ENCODE measurements at regions not wholly inside any gene's neighbourhood (a gene's known extent, or its start where the extent isn't known, plus 50 kb on each side); places are given as distances from the start of the nearest gene placed in this dataset.

DNA sequence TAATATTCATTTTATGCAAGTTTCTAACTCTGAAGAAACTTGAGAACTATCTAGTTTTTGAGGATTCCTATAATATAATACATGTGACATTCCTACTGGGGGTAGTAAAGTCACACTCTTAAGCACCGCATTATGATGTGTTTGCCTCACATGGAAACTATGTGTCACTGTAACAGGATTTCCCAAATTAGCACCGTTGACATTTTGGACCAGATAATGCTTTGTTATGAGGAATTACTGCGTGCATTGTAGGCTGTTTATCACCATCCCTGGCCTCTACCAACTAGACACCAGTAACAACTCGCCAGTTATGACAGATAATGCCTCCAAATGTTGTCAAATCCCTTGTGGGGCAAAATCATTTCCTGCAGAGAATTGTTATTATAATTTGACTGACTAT lies 267.8 kb downstream of the RAP2B start:
- no peaks in the 10 kb centered on the region for H3K36me3 ChIP-seq (replicated peaks in 1 of 2; ENCODE audit: control insufficient read depth in 1 of 2, insufficient read depth in 2 of 2, low read length in 2 of 2)
- H3K27ac ChIP-seq (ENCODE audit: low read depth in 1 of 2, low read length in 2 of 2), result no peak overlapping the region
- no peak for DNase-seq
- H3K27ac Mint-ChIP-seq, result no peak overlapping the region
- no peaks in the 10 kb centered on the region for H4K20me1 ChIP-seq (ENCODE audit: insufficient read depth, low read length)
- H3K4me3 ChIP-seq (replicated peaks in 1 of 3; ENCODE audit: low read depth in 2 of 3, low read length in 3 of 3), result no peak overlapping the region
- peaks cover 5% of the 10 kb centered on the region for H3K4me1 Mint-ChIP-seq
- H3K9me3 Mint-ChIP-seq, result peaks cover 0 to 4% (median 2%) of the 10 kb centered on the region in 7 donors
- H3K4me2 ChIP-seq (replicated peaks; ENCODE audit: extremely low read depth, low read length, poor library complexity, severe bottlenecking), result no peak overlapping the region
- H3K9ac ChIP-seq (ENCODE audit: insufficient read depth, low read length, poor library complexity, severe bottlenecking), result no peak overlapping the region
- intact Hi-C loops (cut with micrococcal nuclease), result no loop called here
- no peaks in the 10 kb centered on the region for H3K27me3 Mint-ChIP-seq (ENCODE audit: low read depth in 3 of 3)
- WGBS (ENCODE audit: insufficient coverage), result 100% methylated on average over 1 of the region's 4 CpGs
- no peaks in the 10 kb centered on the region for H3K27me3 ChIP-seq (ENCODE audit: control insufficient read depth in 2 of 2, insufficient read depth in 2 of 2, low read length in 2 of 2)
- no peak overlapping the region for H3K4me3 Mint-ChIP-seq
- no peaks in the 10 kb centered on the region for H3K36me3 Mint-ChIP-seq
- no peak overlapping the region for H2AFZ ChIP-seq (ENCODE audit: insufficient read depth, low read depth, low read length, poor library complexity, severe bottlenecking)
- H3K9me3 ChIP-seq (replicated peaks in 1 of 2; ENCODE audit: control insufficient read depth in 1 of 2, insufficient read depth in 1 of 2, low read length in 2 of 2), result no peaks in the 10 kb centered on the region
- H3K4me1 ChIP-seq (ENCODE audit: control insufficient read depth in 1 of 2, insufficient read depth in 2 of 2, low read length in 2 of 2), result peaks cover 0 to 3% of the 10 kb centered on the region in 2 donors
- H3K79me2 ChIP-seq (ENCODE audit: insufficient read depth, low read length), result no peaks in the 10 kb centered on the region
- TF ChIP-seq, protein P1, sequence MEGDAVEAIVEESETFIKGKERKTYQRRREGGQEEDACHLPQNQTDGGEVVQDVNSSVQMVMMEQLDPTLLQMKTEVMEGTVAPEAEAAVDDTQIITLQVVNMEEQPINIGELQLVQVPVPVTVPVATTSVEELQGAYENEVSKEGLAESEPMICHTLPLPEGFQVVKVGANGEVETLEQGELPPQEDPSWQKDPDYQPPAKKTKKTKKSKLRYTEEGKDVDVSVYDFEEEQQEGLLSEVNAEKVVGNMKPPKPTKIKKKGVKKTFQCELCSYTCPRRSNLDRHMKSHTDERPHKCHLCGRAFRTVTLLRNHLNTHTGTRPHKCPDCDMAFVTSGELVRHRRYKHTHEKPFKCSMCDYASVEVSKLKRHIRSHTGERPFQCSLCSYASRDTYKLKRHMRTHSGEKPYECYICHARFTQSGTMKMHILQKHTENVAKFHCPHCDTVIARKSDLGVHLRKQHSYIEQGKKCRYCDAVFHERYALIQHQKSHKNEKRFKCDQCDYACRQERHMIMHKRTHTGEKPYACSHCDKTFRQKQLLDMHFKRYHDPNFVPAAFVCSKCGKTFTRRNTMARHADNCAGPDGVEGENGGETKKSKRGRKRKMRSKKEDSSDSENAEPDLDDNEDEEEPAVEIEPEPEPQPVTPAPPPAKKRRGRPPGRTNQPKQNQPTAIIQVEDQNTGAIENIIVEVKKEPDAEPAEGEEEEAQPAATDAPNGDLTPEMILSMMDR (IDR thresholded peaks at IDR 0.05), result no peak

DNA sequence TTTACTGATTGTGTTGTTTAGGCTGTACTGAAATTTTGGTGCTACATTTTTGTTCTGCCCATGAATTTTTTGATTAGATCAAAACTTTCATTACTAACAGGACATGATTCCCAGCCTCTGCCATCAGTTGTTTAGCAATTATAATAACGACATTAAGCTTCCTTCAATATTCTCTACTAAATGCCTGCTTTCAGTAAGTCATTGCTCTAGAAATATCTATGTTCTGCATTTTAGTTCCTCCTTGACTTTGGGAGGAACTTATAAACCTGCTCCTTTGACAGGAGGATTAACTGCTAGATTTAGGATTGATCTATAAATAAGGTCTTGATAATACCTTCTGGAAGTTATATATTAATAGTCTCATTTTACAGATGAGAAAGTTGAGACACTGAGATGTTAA lies 269.1 kb downstream of the RAP2B start:
- no peaks in the 10 kb centered on the region for H3K79me2 ChIP-seq (ENCODE audit: insufficient read depth, low read length)
- intact Hi-C loops (cut with micrococcal nuclease), result no loop called here
- H3K4me3 Mint-ChIP-seq, result no peak overlapping the region
- no peak overlapping the region for H3K27ac ChIP-seq (ENCODE audit: low read depth in 1 of 2, low read length in 2 of 2)
- H3K27me3 Mint-ChIP-seq (ENCODE audit: low read depth in 3 of 3), result no peaks in the 10 kb centered on the region
- H3K36me3 ChIP-seq (replicated peaks in 1 of 2; ENCODE audit: control insufficient read depth in 1 of 2, insufficient read depth in 2 of 2, low read length in 2 of 2), result no peaks in the 10 kb centered on the region
- no peaks in the 10 kb centered on the region for H3K9me3 ChIP-seq (replicated peaks in 1 of 2; ENCODE audit: control insufficient read depth in 1 of 2, insufficient read depth in 1 of 2, low read length in 2 of 2)
- TF ChIP-seq, protein P1 (IDR thresholded peaks at IDR 0.05), result no peak
- 0% methylated on average over 1 of the region's 1 CpG for WGBS (ENCODE audit: insufficient coverage)
- no peak overlapping the region for H3K4me3 ChIP-seq (replicated peaks in 1 of 3; ENCODE audit: low read depth in 2 of 3, low read length in 3 of 3)
- no peak overlapping the region for H3K9ac ChIP-seq (ENCODE audit: insufficient read depth, low read length, poor library complexity, severe bottlenecking)
- peaks cover 5% of the 10 kb centered on the region for H3K4me1 Mint-ChIP-seq
- DNase-seq, result peak in 2 of 3 donors; percentile 12 to 35
- H4K20me1 ChIP-seq (ENCODE audit: insufficient read depth, low read length), result no peaks in the 10 kb centered on the region
- H3K36me3 Mint-ChIP-seq, result no peaks in the 10 kb centered on the region
- no peaks in the 10 kb centered on the region for H3K27me3 ChIP-seq (ENCODE audit: control insufficient read depth in 2 of 2, insufficient read depth in 2 of 2, low read length in 2 of 2)
- H3K27ac Mint-ChIP-seq, result no peak overlapping the region
- H3K4me1 ChIP-seq (ENCODE audit: control insufficient read depth in 1 of 2, insufficient read depth in 2 of 2, low read length in 2 of 2), result peaks cover 0 to 3% of the 10 kb centered on the region in 2 donors
- no peak overlapping the region for H3K4me2 ChIP-seq (replicated peaks; ENCODE audit: extremely low read depth, low read length, poor library complexity, severe bottlenecking)
- peaks cover 0 to 2% (median 0%) of the 10 kb centered on the region in 7 donors for H3K9me3 Mint-ChIP-seq
- no peak overlapping the region for H2AFZ ChIP-seq (ENCODE audit: insufficient read depth, low read depth, low read length, poor library complexity, severe bottlenecking)

All from CD14-positive monocyte (primary cell).